SU-DHL-6 (cell line): ENCODE measurements at regions not wholly inside any gene's neighbourhood (a gene's known extent, or its start where the extent isn't known, plus 50 kb on each side); places are given as distances from the start of the nearest gene placed in this dataset.

Experiments
- H2AFZ ChIP-seq: fragments of 200-600 bp; sonication (generic); 2 replicates; pipeline ENCODE4 v1.6.1; 2014; ENCODE audit warnings: low read depth, mild to moderate bottlenecking, moderate library complexity, mixed read lengths, antibody characterized with exemption, low read length; ENCODE audit not compliant: severe bottlenecking
- H3F3A ChIP-seq: fragments of 200-600 bp; shearing (Covaris generic); 2 replicates; pipeline ENCODE4 v1.6.0; 2016; ENCODE audit warnings: antibody characterized with exemption, mild to moderate bottlenecking; ENCODE audit not compliant: insufficient read depth
- H3K27ac ChIP-seq: fragments of 200-600 bp; sonication (generic); 2 replicates; pipeline ENCODE4 v1.5.1; 2016; ENCODE audit warnings: low read depth, mild to moderate bottlenecking, low read length, moderate library complexity, mixed read lengths
- H3K27me3 ChIP-seq: fragments of 200-600 bp; sonication (generic), shearing (Covaris generic); 2 replicates; pipeline ENCODE4 v1.6.0; 2014; ENCODE audit warnings: mild to moderate bottlenecking, low read length
- H3K36me3 ChIP-seq: fragments of 200-600 bp; sonication (generic); 2 replicates; pipeline ENCODE4 v1.6.1; 2014; ENCODE audit warnings: mild to moderate bottlenecking, low read length, mixed read lengths
- H3K4me2 ChIP-seq: fragments of 300-600, 200-600 bp; shearing (Covaris generic), sonication (generic); 2 replicates; pipeline ENCODE4 v1.6.0; 2014; ENCODE audit warnings: low read length, low read depth, mild to moderate bottlenecking; ENCODE audit not compliant: poor library complexity, severe bottlenecking
- H3K4me3 ChIP-seq: fragments of 200-600 bp; sonication (generic); 2 replicates; pipeline ENCODE4 v1.5.1; 2014; ENCODE audit warnings: antibody characterized with exemption, low read length, mild to moderate bottlenecking, mixed read lengths; ENCODE audit not compliant: insufficient read depth, poor library complexity, severe bottlenecking
- H3K79me2 ChIP-seq: fragments of 200-600 bp; sonication (generic); 2 replicates; pipeline ENCODE4 v1.6.1; 2014; ENCODE audit warnings: mild to moderate bottlenecking, low read length, moderate library complexity; ENCODE audit not compliant: insufficient read depth
- H3K9ac ChIP-seq: fragments of 200-600 bp; sonication (generic); 2 replicates; pipeline ENCODE4 v1.7.0; 2014; ENCODE audit warnings: mild to moderate bottlenecking, low read length
- H3K9me2 ChIP-seq: fragments of 200-600 bp; sonication (generic); replicated peaks from 2 replicates; pipeline ENCODE4 v1.6.1; 2014; ENCODE audit warnings: low read length; ENCODE audit not compliant: insufficient read depth
- H3K9me3 ChIP-seq: fragments of 200-600 bp; sonication (generic); 2 replicates; pipeline ENCODE4 v1.6.1; 2014; ENCODE audit warnings: low read length, mixed read lengths; ENCODE audit not compliant: insufficient read depth
- H4K20me1 ChIP-seq: fragments of 200-600 bp; sonication (generic); 2 replicates; pipeline ENCODE4 v1.6.1; 2014; ENCODE audit warnings: low read depth, mild to moderate bottlenecking, antibody characterized with exemption, low read length, moderate library complexity, mixed read lengths
- EZH2phosphoT487 ChIP-seq: fragments of 200-600 bp; sonication (generic), shearing (Covaris generic); conservative IDR thresholded peaks from 2 replicates; pipeline ENCODE4 v1.6.1; 2018; ENCODE audit warnings: mild to moderate bottlenecking, antibody characterized with exemption, low read length, moderate library complexity, mixed read lengths
- TF ChIP-seq, protein P1 (sequence below): fragments of 200-600 bp; sonication (generic); IDR thresholded peaks from one replicate; pipeline ENCODE4 v1.5.1; 2017; ENCODE audit warnings: antibody characterized with exemption, mild to moderate bottlenecking, low read length, moderate library complexity; ENCODE audit not compliant: insufficient read depth, poor library complexity, severe bottlenecking

DNA sequence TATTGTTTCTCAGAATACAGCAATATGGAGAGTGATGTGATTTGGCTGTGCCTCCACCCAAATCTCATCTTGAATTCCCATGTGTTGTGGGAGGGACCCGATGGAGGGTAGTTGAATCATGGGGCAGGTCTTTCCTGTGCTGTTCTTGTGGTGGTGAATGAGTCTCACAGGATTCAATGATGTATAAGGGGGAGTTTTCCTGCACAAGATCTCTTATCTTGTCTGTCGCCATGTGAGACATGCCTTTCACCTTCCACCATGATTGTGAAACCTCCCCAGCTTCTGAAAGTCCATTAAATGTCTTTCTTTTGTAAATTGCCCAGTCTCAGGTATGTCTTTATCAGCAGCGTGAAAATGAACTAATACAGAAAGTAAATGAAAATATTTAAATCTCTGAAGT, 234.8 kb upstream of the TENT5A start:
- no peaks in the 10 kb centered on the region for H4K20me1 ChIP-seq
- no peaks in the 10 kb centered on the region for H3K27me3 ChIP-seq
- no peaks in the 10 kb centered on the region for H3F3A ChIP-seq
- TF ChIP-seq, protein P1, sequence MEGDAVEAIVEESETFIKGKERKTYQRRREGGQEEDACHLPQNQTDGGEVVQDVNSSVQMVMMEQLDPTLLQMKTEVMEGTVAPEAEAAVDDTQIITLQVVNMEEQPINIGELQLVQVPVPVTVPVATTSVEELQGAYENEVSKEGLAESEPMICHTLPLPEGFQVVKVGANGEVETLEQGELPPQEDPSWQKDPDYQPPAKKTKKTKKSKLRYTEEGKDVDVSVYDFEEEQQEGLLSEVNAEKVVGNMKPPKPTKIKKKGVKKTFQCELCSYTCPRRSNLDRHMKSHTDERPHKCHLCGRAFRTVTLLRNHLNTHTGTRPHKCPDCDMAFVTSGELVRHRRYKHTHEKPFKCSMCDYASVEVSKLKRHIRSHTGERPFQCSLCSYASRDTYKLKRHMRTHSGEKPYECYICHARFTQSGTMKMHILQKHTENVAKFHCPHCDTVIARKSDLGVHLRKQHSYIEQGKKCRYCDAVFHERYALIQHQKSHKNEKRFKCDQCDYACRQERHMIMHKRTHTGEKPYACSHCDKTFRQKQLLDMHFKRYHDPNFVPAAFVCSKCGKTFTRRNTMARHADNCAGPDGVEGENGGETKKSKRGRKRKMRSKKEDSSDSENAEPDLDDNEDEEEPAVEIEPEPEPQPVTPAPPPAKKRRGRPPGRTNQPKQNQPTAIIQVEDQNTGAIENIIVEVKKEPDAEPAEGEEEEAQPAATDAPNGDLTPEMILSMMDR: no peak
- no peak for TF ChIP-seq EZH2phosphoT487
- no peak overlapping the region for H2AFZ ChIP-seq
- H3K4me3 ChIP-seq: no peak overlapping the region
- H3K9me2 ChIP-seq: no peaks in the 10 kb centered on the region
- no peak overlapping the region for H3K9ac ChIP-seq
- H3K9me3 ChIP-seq: no peaks in the 10 kb centered on the region
- no peak overlapping the region for H3K27ac ChIP-seq
- no peaks in the 10 kb centered on the region for H3K36me3 ChIP-seq
- no peaks in the 10 kb centered on the region for H3K79me2 ChIP-seq
- H3K4me2 ChIP-seq: no peak overlapping the region

DNA sequence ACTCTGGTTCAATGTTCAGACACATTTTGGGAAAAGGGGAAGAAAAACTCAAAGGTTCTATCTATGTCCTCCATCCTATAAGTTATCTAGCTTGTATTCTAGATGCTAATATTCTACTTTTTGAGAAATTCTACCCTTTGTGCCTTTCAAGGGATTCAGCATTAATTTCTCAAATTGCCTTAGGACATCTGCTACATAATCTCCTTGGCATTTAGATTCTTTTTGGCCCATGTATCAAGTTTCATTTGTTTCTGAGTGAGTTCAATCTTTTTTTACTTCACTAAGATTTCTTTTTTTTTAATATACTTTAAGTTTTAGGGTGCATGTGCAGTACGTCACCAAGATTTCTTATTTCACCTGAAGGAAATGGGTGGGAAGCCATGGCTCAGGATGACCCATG, 232.7 kb upstream of the TENT5A start:
- Histone ChIP-seq H3K4me2 (no peak overlapping the region), H3F3A (no peaks in the 10 kb centered on the region), H3K27me3 (no peaks in the 10 kb centered on the region), H3K36me3 (no peaks in the 10 kb centered on the region), H3K79me2 (no peaks in the 10 kb centered on the region), H2AFZ (no peak overlapping the region), H3K9ac (no peak overlapping the region), H3K9me3 (no peaks in the 10 kb centered on the region), H3K9me2 (no peaks in the 10 kb centered on the region), H3K4me3 (no peak overlapping the region), H3K27ac (no peak overlapping the region), H4K20me1 (no peaks in the 10 kb centered on the region)
- TF ChIP-seq, protein P1: no peak
- TF ChIP-seq EZH2phosphoT487: no peak

DNA sequence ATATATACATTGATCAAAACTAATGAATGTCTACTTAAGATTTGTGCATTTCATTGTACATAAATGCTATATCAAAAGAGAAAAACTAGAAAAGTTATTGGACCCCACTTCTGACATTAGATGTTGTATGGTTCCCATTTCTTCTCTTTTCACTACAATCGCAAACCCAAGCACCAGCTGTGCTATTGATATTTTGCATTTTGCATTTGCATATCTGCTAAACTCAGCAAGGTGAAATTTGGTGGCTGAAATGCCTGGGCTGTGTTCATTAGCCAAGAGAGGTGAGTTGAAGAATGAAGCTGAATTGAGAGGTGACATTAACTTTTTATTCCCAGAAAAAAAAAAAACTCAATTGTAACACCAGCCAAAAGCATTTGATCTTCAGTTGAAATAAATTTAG, 232.1 kb upstream of the TENT5A start:
- no peak for TF ChIP-seq EZH2phosphoT487
- TF ChIP-seq, protein P1: no peak
- H3K36me3 ChIP-seq: no peaks in the 10 kb centered on the region
- no peak overlapping the region for H3K27ac ChIP-seq
- H2AFZ ChIP-seq: no peak overlapping the region
- H3K27me3 ChIP-seq: no peaks in the 10 kb centered on the region
- no peaks in the 10 kb centered on the region for H3K79me2 ChIP-seq
- no peak overlapping the region for H3K9ac ChIP-seq
- no peaks in the 10 kb centered on the region for H3K9me2 ChIP-seq
- H3K4me3 ChIP-seq: no peak overlapping the region
- no peaks in the 10 kb centered on the region for H3K9me3 ChIP-seq
- H3F3A ChIP-seq: no peaks in the 10 kb centered on the region
- H3K4me2 ChIP-seq: no peak overlapping the region
- H4K20me1 ChIP-seq: no peaks in the 10 kb centered on the region
